GM18508 (cell line): ENCODE measurements at regions not wholly inside any gene's neighbourhood (a gene's known extent, or its start where the extent isn't known, plus 50 kb on each side); places are given as distances from the start of the nearest gene placed in this dataset.
"Not testable (repeated sequence)": the region's sequence is repeated elsewhere in the genome, so short reads cannot be mapped to it uniquely, and the experiment has no call there.

Source experiments
- ATAC-seq: cut with Tn5 transposase; IDR thresholded peaks from one replicate; pipeline ENCODE4 v1.9.1; 2021; ENCODE audit warnings: moderate number of reproducible peaks; ENCODE audit not compliant: insufficient read depth, unreplicated experiment

DNA sequence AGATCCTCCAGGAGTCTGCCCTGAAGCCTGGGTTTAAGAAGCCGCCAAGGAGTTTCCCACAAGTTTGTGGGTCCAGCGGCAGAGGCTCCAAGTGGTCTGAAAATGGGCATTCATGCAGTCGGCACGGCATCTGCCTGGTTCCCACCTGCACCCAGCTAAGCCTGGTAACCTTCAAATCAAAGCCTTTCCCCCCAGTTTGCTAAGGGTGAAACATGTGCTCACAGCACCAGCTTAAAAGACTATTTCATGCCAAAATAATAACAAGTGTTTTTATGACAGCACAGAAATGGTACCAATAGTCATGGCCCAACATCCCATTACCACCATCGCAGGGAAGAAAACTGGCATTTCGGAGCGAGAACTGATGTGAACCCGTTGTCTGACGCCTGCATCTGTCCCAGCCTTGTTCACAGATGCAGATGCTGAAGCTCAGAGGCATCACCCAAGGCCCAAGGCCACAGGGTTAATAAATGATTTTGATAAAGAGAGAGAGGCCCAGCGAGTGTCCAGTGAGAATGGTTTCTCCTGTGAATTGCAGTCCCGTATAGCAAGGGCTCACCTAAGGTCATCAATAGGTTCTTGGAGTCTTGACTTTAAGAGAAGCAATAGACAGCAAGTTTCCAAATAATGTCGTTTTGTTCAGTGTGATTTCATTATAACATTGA, 188.0 kb upstream of the TPM1 start:
- no peak for ATAC-seq

DNA sequence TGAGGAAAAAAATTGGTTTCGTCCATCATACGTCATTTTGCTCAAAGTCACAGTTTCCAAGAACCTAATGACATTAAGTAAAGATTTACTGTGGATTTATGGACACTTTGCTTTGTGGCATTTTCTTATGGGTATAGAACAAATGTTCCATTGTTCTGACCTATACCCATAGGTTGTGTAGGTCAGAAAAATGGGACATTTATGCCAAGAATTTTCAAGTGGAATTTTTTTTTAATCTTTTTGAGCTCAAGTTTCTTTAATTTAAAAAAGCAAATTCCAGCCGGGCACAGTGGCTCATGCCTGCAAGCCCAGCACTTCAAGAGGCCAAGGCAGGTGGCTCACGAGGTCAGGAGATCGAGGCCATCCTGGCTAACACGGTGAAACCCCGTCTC, 187.5 kb upstream of the TPM1 start:
- ATAC-seq: no peak

DNA sequence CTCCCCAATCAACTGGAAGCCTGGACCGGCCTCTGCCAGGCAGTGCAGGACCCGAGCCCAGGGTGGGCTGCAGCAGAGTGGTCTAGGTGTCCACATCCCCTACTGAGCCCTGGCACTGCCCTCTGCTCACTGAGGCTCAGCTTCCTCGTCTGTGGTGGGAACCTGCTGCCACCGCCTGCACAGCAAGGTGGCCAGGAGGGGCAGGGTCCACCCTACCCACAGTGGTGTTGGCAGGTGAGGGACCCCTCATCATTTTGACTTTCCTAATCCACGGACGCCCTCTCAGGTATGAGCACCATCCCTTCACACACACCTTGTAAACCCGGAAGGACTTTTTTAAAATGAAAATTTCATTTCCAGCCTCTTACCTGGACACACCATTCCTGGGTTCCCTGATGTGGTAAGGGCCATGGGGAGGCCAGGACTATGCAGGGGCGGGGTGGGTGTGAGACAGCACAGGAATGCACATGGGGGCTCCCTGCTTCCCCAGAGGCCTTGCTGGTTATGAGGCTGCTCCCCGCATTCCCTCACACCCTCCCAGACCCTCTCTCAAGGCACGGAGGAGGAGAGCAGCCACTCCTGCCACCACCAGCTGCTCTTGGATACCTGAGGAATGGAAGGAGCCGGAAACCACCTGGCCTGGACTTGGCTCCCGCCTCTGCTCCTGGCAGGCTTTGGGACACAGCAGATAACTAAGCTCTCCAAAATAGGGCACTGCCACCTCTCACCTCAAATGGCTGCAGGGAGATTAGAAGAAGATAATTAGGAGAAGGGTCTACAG, 185.9 kb upstream of the TPM1 start:
- no peak for ATAC-seq

DNA sequence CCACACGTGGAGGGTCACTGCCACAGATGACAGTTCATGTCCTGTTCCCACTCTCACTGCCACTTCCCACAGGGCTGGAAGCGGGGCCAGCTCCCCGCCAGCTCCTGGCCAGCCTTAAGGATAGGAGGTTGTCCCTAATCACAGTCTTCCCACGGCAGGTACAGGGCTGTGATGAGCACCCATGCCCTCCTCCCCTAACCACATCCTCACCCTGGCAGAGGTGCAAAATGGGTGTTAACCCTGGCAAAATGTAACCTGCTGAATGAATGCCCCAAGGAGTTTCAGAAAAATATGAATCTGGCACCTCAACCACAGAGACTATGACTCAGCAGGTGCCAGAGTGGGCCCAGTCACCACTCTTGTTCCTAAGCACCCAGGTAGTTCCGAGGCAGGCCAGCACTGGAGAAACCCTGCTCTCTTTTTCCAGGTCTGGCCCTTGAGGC, 185.1 kb upstream of the TPM1 start:
- ATAC-seq: no peak

DNA sequence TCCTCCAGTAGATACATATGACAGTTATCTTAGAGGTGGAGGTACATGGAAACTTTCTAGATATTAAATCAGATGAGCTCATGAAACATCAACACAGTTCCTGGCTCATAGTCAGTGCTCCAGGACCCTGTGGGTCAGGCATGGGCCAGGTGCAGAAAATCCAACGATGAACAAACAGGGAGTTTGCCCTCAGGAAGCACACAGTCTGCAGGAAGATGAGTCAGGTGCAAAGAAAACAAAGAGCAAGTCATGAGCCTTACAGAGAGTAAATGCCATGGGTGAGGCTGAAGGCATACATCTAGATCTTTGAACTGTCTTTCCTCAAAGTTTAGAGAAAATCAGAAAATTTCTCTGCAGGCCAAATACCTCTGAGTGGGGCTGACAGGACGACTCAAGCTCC, 184.2 kb upstream of the TPM1 start:
- no peak for ATAC-seq

DNA sequence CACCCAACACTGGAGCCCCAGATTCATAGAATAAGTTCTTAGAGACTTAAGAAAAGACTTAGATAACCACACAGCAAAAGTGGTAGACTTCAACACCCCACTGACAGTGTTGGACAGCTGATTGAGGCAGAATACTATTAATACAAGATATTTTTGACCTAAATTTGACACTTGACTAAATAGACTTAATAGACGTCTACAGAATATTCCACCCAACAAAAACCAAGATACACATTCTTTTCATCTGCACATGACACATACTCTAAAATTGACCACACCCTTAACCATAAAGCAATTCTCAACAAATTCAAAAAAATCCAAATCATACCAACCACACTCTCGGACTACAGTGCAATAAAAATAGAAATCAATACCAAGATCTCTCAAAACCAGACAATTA, 179.8 kb upstream of the TPM1 start:
- no peak for ATAC-seq

DNA sequence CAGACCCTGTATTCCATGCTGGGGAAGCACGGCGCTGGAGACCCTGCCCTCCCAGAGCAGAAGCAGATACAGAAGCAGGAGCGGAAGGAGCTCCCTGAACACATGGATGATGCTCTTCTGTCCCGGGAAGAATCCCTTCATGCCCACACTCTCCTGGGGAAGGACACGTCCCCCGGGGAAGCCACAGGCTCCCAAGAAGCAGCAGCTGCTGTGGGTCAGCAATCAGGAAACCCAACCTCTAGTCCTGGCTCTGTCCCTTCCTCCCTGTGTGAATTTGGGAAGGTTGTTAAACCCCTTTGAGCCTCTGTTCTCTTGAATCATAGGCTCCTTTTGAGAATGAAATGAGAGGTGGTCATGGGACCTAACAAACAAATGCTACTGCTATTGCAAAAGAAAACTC, 176.2 kb upstream of the TPM1 start:
- no peak for ATAC-seq

DNA sequence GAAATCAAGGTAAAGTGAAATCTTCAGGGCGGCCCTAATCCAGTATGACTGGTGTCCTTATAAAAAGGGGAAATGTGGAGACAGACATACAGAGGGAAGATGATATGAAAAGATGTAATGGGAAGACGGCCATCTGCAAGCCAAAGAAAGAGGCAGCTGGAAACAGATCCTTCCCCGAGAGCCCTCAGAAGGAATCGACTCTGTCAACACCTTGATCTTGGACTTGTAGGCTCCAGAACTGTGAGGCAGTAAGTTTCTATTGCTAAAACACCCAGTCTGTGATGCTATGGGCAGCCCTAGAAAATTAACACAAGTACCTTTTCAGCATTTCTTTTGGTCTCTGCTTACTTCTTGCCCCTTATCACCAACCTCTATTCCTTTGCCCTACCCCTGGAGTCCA, 174.7 kb upstream of the TPM1 start:
- ATAC-seq: no peak

DNA sequence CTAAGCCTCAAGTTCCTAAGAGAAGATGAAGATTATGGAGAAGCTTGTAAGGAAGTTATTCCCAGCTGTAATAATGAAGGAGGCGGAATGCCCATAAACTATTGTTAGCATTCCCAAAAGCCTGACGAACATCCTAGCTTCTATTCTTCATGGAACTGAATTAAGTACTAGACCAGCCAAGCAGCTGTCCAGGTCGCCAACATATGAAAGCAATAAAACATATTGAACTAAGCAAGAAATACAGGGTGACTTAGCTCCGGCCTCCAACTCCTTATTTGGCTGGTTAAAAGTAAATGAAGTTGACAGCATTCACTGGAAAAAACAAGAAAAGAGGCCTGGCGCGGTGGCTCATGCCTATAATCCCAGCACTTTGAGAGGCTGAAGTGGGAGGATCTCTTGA, 174.0 kb upstream of the TPM1 start:
- no peak for ATAC-seq

DNA sequence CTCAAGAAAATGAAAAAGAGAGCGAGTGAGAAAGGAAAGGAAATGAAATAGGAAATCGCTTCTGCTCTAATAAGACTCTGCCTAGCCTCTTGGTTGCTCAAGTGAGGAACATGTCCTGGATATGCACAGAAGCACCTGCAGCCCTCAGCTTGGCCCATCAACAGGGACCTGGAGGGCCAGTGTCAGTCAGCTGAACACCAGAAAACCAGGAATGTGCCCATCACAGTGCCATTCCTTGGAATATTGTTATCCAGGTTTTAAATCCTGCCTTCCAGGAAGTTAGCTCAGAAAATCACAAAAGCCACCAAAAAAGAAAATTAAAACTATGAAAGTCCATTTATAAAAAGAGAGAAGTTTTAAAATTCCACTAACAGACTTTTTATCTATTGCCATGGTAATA, 173.4 kb upstream of the TPM1 start:
- no peak for ATAC-seq

DNA sequence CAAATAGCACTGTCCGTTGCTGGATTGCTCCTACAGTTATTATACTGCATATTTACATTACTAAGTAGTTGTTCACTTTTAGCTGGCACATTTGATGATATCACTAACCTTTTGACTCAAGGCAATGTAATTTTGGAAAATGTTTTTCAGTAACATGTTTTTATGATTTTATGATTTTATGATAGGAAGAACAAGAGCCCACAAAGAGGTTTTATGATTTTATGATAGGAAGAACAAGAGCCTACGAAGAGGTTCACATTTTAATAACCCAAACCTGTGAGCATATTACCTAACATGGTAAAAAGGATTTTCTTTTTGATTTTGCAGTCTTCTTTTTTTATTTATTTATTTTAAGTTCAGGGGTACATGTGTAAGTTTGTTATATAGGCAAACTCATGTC, 172.3 kb upstream of the TPM1 start:
- no peak for ATAC-seq

DNA sequence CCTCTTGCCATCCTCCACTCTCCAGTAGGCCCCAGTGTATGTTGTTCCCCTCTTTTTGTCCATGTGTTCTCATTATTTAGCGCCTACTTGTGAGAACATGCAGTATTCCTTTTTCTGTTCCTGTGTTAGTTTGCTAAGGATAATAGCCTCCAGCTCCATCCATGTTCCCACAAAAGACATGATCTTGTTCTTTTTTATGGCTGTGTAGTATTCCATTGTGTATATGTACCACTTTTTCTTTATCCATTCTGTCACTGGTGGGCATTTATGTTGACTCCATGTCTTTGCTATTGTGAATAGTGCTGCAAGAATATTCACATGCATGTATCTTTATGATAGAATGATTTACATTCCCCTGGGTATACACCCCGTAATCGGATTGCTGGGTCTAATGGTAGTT, 171.8 kb upstream of the TPM1 start:
- not testable (repeated sequence) for ATAC-seq

DNA sequence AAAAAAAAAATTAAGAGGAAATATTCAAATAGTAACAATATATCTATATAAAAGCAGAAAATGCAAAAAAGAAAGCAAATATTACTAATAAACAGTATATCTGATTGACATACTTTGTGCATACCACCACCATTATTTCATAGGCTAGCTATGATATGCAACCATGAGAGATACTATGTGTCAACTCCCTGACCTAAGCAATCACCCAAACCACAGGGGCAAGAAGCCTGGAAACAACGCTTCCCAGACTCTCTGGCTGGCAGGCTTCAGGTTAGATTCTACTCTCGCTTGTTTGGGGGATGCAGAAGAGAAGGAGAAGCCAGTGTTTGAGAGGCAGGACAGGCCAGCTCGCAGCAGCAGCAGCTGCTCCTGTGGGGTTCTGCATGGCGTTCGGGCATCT, 169.3 kb upstream of the TPM1 start:
- no peak for ATAC-seq

DNA sequence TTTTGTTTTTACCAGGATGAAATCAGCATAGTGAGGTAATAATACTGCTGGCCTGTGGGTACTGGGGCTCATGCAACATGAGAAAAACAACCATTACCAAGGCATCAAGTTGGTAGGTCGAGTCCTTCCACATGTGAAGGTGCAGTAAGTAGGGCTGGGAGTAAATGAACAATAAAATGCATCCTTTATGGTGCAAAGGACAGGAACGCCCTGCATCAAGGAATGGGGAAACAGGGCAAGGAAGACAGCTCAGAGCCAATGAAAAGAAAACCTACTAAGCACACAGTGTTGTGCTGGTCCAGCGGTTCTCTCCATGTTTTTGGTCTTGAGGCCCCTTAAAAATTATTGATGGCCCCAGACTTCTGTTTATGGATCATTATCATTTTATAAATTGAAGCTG, 168.5 kb upstream of the TPM1 start:
- no peak for ATAC-seq

DNA sequence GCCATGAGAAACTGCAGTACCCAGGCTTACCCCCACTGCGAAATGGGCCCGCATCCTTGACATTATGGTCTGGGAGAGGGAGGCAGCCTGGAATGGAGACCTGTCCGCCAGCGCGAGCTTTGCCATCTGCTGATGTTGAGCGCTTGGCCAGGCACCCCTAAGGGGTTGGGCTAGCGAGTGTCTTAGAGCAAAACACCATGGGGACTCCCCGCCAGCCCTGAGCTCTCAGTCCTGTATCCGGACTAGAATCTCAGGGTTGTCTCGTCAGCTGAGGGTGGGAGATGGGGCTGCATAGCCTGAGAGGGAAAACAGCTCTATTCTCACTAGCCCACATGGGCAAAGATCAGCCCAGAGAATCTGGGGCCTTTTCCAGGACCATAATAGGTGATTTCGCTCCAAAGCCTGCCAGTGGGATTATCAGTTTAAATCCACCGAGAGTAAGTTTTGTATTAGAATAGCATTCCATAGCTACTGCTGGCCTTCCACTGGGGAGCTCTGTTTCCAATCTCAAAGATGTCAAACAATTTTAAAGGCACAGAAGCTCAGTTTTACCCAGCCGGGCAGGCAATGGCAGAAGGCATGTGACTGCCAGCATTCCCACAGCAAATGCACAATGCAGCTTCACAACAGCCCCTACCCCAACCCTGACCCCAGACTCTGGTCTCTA, 167.5 kb upstream of the TPM1 start:
- no peak for ATAC-seq

DNA sequence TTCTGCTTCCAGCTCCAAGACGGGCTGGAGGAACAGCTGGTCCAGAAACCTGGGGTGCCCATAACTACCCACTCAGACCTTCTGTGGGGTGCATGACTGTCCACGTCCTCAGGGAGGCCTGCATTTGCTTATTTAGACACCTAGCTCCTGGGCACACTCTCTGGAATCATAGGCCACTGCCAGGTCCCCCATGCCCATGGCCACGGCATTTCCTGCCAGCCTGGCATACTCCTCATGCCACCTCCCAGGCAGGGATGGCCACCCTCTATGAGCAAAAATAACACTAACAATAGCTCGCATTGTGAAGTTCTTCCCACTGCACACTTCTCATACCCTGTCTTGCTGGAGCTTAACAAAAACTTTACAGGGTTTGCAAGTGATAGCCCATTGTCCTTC, 166.9 kb upstream of the TPM1 start:
- ATAC-seq: no peak

DNA sequence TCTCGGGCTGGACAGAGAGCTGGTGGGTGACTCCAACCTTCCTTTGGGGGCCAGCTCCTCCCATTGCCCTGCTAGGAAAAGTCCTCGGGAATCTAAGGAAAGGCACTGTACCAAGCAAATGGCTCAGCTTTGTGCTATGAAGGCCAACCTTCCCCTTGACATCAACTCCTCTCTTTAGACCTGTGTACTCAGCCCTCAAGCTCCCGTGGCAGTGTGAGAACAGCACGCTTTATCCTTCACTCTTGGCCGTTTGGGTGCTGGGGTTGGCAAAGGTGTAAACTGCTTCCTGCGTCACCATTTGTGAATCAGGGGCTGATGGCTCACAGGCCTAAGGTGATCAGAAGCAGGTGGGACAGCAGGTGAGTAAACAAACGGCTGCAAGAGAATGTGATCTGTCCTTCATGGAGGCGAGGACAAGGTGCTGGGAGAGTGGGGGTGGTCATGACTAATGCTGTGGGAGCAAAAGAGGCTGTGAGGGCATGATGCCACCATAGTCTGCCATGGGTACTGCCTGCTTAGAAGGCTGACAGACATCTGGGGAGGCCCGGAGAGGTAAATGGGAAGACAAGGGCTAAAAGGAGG, 165.2 kb upstream of the TPM1 start:
- ATAC-seq: no peak

DNA sequence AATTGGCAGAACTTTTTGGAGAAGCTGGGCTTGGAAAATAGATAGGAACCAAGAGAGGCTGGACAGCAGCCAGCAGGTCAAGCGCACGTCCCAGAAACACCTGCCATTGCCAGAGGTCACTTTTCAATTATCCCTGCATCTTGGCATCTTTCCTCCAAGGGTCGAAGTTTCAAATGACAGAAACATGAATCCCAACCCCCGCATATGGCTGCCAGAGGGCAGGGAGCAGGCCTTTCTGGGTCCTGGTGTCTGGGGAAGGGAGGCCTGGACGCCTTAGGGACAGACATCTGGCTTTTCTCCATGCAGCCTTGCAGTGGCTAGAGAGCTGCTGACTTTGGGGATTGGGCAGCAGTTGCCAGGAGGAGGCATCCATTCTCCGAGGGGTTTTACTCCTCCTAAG, 164.5 kb upstream of the TPM1 start:
- ATAC-seq: no peak

DNA sequence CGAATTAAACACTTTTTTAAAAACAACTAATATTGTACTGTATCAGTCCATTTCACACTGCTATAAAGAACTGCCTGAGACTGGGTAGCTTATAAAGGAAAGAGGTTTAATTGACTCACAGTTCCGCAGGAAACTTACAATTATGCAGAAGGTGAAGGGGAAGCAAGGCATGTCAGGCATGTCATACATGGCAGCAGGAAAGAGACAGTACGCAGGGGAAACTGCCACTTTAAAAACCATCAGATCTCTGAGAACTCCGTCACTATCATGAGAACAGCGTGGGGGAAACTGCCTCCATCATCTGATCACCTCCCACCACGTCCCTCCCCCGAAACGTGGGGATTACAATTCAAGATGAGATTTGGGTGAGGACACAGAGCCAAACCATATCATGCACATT, 162.8 kb upstream of the TPM1 start:
- no peak for ATAC-seq

DNA sequence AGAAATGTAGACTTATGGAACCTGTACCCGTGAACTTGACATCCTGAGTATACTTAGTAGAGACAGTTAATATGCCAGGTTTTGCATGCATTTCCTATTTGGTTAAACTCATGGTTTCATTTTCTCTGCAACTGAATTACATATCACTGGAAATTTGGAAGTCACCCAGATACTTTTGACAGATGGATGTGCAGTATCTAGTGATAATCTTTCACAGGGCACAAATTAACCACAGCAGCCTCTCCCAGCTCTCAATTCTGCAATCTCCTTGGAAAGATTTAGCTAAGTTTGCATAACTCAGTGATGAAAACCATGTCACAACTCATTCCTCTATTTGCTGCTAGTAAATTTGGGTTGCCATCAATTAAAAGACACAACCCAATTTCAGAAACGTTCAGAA, 162.3 kb upstream of the TPM1 start:
- ATAC-seq: no peak

DNA sequence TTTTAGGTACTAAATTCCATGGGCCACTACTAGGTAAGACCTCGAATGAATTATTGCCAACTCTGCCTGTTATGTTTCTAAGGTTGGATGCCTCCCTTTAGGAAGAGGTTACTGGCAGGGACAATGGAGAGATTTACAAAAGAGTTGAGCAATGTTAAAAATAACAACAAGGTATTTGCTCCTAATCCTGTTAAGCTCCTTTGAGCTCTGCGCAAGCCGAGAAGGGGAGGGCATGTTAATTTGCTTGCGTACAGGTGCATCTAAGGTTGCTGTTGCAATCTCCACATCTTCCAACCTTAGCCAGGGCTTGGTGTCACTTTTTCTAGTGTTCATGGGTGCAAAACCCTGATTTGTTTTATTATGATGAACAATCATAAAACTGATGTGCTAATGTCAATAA, 161.5 kb upstream of the TPM1 start:
- no peak for ATAC-seq
